B cell (primary cell): ENCODE measurements at regions not wholly inside any gene's neighbourhood (a gene's known extent, or its start where the extent isn't known, plus 50 kb on each side); places are given as distances from the start of the nearest gene placed in this dataset.

ENCODE experiments used
- ATAC-seq: fragments of 200-7000 bp; cut with Tn5 transposase; one replicate; pipeline ENCODE4 v1.10.0; 2021; ENCODE audit warnings: low read depth, mild to moderate bottlenecking, moderate number of reproducible peaks, moderate library complexity
- CTCF ChIA-PET: fragments of 350-600 bp; sonication (Branson Sonifier 250); formaldehyde crosslinking; loops from one replicate; lab custom pipeline; 2021; ENCODE audit warnings: antibody characterized with exemption, inconsistent platforms; lab: Charles Lee
- POLR2A ChIA-PET: fragments of 350-600 bp; sonication (Branson Sonifier 250); formaldehyde crosslinking; loops from one replicate; lab custom pipeline; 2021; ENCODE audit warnings: antibody characterized with exemption; lab: Charles Lee
- DNase-seq: peaks from one replicate; pipeline ENCODE4 v3.0.0; 2013
- H2AFZ ChIP-seq: 2 replicates; pipeline ENCODE4 v1.6.1; 2012; ENCODE audit warnings: mild to moderate bottlenecking, low read depth, low read length; ENCODE audit not compliant: insufficient read depth, poor library complexity, severe bottlenecking
- H3K27ac ChIP-seq, 2 donors: 1 replicate in 1 of 2; 2 replicates in 1 of 2; pipeline ENCODE4 v1.5.1; 2012 to 2013; ENCODE audit warnings: low read length in 2 of 2, mild to moderate bottlenecking in 2 of 2, moderate library complexity in 1 of 2
- H3K27me3 ChIP-seq, 4 experiments: fragments of 200-600 bp in 1 of 4; sonication (generic) in 1 of 4; replicated peaks in 1 of 4; 1 replicate in 2 of 4; 2 replicates in 2 of 4; pipeline versions ENCODE4 v1.6.1 to v1.7.0; 2013 to 2016; ENCODE audit warnings: low read length in 3 of 4, mild to moderate bottlenecking in 2 of 4, mixed read lengths in 1 of 4, moderate library complexity in 1 of 4; ENCODE audit not compliant: insufficient read depth in 4 of 4, control insufficient read depth in 3 of 4; ENCODE audit errors: control extremely low read depth in 1 of 4
- H3K36me3 ChIP-seq, 2 experiments: replicated peaks in 1 of 2; 1 replicate in 1 of 2; 2 replicates in 1 of 2; pipeline versions ENCODE4 v1.6.1 to v1.7.1; 2013; ENCODE audit warnings: low read length in 1 of 2; ENCODE audit not compliant: insufficient read depth in 2 of 2, control insufficient read depth in 1 of 2; ENCODE audit errors: control extremely low read depth in 1 of 2, extremely low read depth in 1 of 2
- H3K4me1 ChIP-seq, 2 donors: fragments of 200-600 bp in 1 of 2; sonication (generic) in 1 of 2; 1 replicate in 1 of 2; 2 replicates in 1 of 2; pipeline versions ENCODE4 v1.5.1 to v1.6.1; 2013 to 2017; ENCODE audit warnings: low read length in 2 of 2; ENCODE audit not compliant: control insufficient read depth in 2 of 2, insufficient read depth in 2 of 2
- H3K4me2 ChIP-seq: replicated peaks from 2 replicates; pipeline ENCODE3; 2012; ENCODE audit warnings: mild to moderate bottlenecking, low read depth, low read length; ENCODE audit not compliant: poor library complexity, severe bottlenecking
- H3K4me3 ChIP-seq, 5 experiments: fragments of 200-600 bp in 1 of 5; sonication (generic) in 1 of 5; 1 replicate in 3 of 5; 2 replicates in 2 of 5; pipeline versions ENCODE4 v1.5.1 to v1.7.0; 2011 to 2016; ENCODE audit warnings: low read length in 4 of 5, mild to moderate bottlenecking in 4 of 5, low read depth in 2 of 5, control low read depth in 1 of 5, moderate library complexity in 1 of 5; ENCODE audit not compliant: insufficient read depth in 1 of 5; ENCODE audit errors: control extremely low read depth in 1 of 5, extremely low read depth in 1 of 5
- H3K79me2 ChIP-seq: fragments of 200-600 bp; sonication (generic); one replicate; pipeline ENCODE4 v1.6.0; 2016; ENCODE audit warnings: low read length; ENCODE audit not compliant: control insufficient read depth, insufficient read depth
- H3K9ac ChIP-seq: fragments of 200-600 bp; sonication (generic); 2 replicates; pipeline ENCODE4 v1.6.1; 2017; ENCODE audit warnings: mild to moderate bottlenecking, low read length, moderate library complexity
- H3K9me3 ChIP-seq, 3 donors: one replicate each; pipeline versions ENCODE4 v1.6.1 to v1.7.1; 2013; ENCODE audit warnings: low read length in 2 of 3; ENCODE audit not compliant: control insufficient read depth in 2 of 3, insufficient read depth in 1 of 3; ENCODE audit errors: control extremely low read depth in 1 of 3
- H4K20me1 ChIP-seq: 2 replicates; pipeline ENCODE4 v1.6.0; 2012; ENCODE audit warnings: mild to moderate bottlenecking, low read length; ENCODE audit not compliant: insufficient read depth, control insufficient read depth, poor library complexity, severe bottlenecking
- H3K27ac Mint-ChIP-seq: one replicate; pipeline ENCODE4 v1.8.0; 2021; ENCODE audit warnings: mixed read lengths
- H3K27me3 Mint-ChIP-seq: one replicate; pipeline ENCODE4 v1.8.0; 2021; ENCODE audit warnings: mixed read lengths
- H3K4me1 Mint-ChIP-seq: one replicate; pipeline ENCODE4 v1.8.0; 2021; ENCODE audit warnings: mixed read lengths
- H3K4me3 Mint-ChIP-seq: one replicate; pipeline ENCODE4 v1.8.0; 2021; ENCODE audit warnings: mixed read lengths
- H3K9me3 Mint-ChIP-seq: one replicate; pipeline ENCODE4 v1.8.0; 2022; ENCODE audit warnings: mixed read lengths; ENCODE audit not compliant: insufficient read depth
- EZH2 ChIP-seq: IDR thresholded peaks from 2 replicates; pipeline ENCODE4 v1.6.1; 2012; ENCODE audit warnings: borderline replicate concordance, low read depth, mild to moderate bottlenecking, moderate library complexity, low read length; ENCODE audit not compliant: insufficient read depth, poor library complexity, severe bottlenecking
- WGBS: methylation state at CpG from one replicate; pipeline ENCODE4 v1.1.5; 2013; ENCODE audit warnings: missing lambda C conversion rate; ENCODE audit not compliant: insufficient coverage; 5-methylcytosine and 5-hydroxymethylcytosine counted together
- intact Hi-C: fragments of 100-400 bp; cut with micrococcal nuclease; formaldehyde crosslinking; loops from one replicate; pipeline ENCODE4 v1.10.0; 2022
- TF ChIP-seq, protein P1 (sequence below): fragments of 200-600 bp; IDR thresholded peaks from one replicate; pipeline ENCODE4 v1.8.0; 2022; ENCODE audit warnings: antibody characterized with exemption, mild to moderate bottlenecking

DNA sequence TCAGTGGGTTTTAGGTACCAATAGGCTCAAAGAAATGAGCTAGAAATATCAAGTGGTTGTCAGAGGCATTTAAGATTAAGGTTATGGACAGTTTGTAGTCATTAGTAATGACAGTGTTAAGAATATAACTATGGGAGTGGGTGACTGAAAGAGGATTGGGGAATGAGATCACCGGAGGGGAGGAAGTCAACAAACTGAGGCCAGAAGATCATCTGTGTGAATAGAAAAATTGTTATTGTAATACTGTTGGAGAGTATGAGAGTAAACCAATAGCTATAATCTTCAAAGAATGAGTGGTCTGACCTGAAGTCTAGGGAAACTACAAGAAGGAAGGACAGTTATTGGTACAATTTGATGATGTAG lies 197.1 kb downstream of the TANC2 start:
- Mint-ChIP-seq H3K27ac (no peak overlapping the region), H3K9me3 (no peaks in the 10 kb centered on the region), H3K4me3 (no peak overlapping the region), H3K27me3 (peaks cover 4% of the 10 kb centered on the region), H3K4me1 (no peaks in the 10 kb centered on the region)
- no peaks in the 10 kb centered on the region for H3K27me3 ChIP-seq
- no peaks in the 10 kb centered on the region for H3K9me3 ChIP-seq
- no peaks in the 10 kb centered on the region for H3K79me2 ChIP-seq
- TF ChIP-seq, protein P1, sequence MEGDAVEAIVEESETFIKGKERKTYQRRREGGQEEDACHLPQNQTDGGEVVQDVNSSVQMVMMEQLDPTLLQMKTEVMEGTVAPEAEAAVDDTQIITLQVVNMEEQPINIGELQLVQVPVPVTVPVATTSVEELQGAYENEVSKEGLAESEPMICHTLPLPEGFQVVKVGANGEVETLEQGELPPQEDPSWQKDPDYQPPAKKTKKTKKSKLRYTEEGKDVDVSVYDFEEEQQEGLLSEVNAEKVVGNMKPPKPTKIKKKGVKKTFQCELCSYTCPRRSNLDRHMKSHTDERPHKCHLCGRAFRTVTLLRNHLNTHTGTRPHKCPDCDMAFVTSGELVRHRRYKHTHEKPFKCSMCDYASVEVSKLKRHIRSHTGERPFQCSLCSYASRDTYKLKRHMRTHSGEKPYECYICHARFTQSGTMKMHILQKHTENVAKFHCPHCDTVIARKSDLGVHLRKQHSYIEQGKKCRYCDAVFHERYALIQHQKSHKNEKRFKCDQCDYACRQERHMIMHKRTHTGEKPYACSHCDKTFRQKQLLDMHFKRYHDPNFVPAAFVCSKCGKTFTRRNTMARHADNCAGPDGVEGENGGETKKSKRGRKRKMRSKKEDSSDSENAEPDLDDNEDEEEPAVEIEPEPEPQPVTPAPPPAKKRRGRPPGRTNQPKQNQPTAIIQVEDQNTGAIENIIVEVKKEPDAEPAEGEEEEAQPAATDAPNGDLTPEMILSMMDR, result no peak
- no peak for TF ChIP-seq EZH2
- H3K27ac ChIP-seq, result no peak overlapping the region
- H3K4me1 ChIP-seq, result no peaks in the 10 kb centered on the region
- H2AFZ ChIP-seq, result no peak overlapping the region
- no peak overlapping the region for H3K4me3 ChIP-seq
- intact Hi-C loops, result no loop called here
- no peaks in the 10 kb centered on the region for H3K36me3 ChIP-seq
- H3K4me2 ChIP-seq, result no peak overlapping the region
- POLR2A ChIA-PET, result no interaction called here
- H4K20me1 ChIP-seq, result no peaks in the 10 kb centered on the region
- H3K9ac ChIP-seq, result no peak overlapping the region
- DNase-seq (no peak), ATAC-seq (no peak)
- 100% methylated on average over 1 of the region's 1 CpG for WGBS
- CTCF ChIA-PET, result no interaction called here

DNA sequence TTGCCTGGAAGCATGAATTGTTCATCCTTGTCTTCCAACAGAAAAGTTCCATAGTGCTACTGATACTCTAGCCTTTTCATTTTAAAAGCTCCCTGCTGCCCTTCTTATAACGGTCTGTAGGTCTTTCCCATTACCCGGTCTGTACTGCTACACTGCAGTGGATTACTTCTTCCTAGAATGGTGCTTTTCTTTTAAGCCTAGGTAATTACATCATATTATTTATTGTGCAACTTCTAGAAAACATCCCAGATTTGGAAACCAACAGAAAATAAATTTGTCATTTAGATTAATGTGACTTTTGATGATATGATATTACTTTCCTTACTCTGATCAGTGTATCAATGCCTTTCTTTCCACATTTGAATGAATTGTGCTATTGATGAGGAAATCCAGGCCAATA lies 199.4 kb downstream of the TANC2 start:
- H3K36me3 ChIP-seq, result no peaks in the 10 kb centered on the region
- no peak overlapping the region for H3K27ac ChIP-seq
- no peak overlapping the region for H3K4me2 ChIP-seq
- Mint-ChIP-seq H3K4me1 (no peaks in the 10 kb centered on the region), H3K27me3 (peaks cover 4% of the 10 kb centered on the region), H3K27ac (no peak overlapping the region), H3K9me3 (no peaks in the 10 kb centered on the region), H3K4me3 (no peak overlapping the region)
- H3K4me1 ChIP-seq, result no peaks in the 10 kb centered on the region
- intact Hi-C loops, result no loop called here
- no peak overlapping the region for H3K9ac ChIP-seq
- no peaks in the 10 kb centered on the region for H3K79me2 ChIP-seq
- CTCF ChIA-PET, result no interaction called here
- H3K9me3 ChIP-seq, result no peaks in the 10 kb centered on the region
- WGBS, result 100% methylated on average over 1 of the region's 2 CpGs
- H2AFZ ChIP-seq, result no peak overlapping the region
- no peak for DNase-seq
- TF ChIP-seq, protein P1, result no peak
- TF ChIP-seq EZH2, result no peak
- POLR2A ChIA-PET, result no interaction called here
- no peaks in the 10 kb centered on the region for H3K27me3 ChIP-seq
- no peak overlapping the region for H3K4me3 ChIP-seq
- no peak for ATAC-seq
- H4K20me1 ChIP-seq, result no peaks in the 10 kb centered on the region
